ENCODE measurements at regions not wholly inside any gene's neighbourhood (a gene's known extent, or its start where the extent isn't known, plus 50 kb on each side); places are given as distances from the start of the nearest gene placed in this dataset.

DNA sequence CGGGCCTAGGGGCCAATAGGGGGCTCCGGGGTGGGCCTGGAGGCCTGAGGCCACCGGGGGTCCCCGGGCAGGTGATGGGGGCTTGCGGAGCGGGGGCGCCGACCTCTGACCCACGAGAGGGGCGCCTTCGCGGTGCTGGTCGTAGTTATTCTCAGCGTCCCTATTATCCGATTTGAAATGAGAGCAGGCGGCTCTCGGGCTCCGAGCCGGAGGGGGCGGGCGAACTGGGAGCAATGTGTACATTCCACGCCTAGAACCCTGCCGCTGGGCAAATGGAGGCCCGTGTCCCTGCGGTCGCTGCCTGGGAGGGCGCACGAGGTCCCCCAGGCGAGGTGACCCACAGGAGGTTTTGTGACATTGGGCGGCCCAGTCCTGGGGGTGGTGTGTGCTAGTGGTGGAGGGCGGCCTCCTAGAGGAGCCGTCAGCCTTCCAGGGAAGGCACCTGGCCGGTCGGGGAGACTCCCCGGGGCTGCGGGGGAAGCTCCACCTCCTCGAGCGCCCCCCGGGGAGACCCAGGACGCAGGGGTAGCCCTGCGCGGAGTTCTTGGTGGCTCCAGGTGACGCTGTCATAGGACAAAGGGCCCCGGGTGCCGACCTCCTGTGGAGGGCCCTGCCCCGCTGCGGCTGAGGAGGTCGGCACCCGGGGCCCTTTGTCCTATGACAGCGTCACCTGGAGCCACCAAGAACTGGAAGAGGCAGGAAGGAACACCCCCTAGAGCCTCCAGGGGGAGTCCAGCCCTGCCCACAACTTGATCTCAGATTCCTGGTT, 102.6 kb upstream of the PRKX start:
- TF ChIP-seq TAF1 (IDR thresholded peaks at IDR 0.05; ENCODE audit: low read depth, low read length): no peak
- TF ChIP-seq POLR2AphosphoS5 (IDR thresholded peaks at IDR 0.05; ENCODE audit: low read depth, low read length): no peak; the same call in 1 of the 2 replicates
- no peak; the same call in 1 of the 2 replicates for TF ChIP-seq POLR2A (IDR thresholded peaks at IDR 0.05; ENCODE audit: low read depth, low read length)

All from GM12891 (cell line).